Thoracic aorta (tissue), 2 donors: ENCODE measurements at regions not wholly inside any gene's neighbourhood (a gene's known extent, or its start where the extent isn't known, plus 50 kb on each side); places are given as distances from the start of the nearest gene placed in this dataset.

Source experiments
- ATAC-seq: fragments of 150-250 bp; one replicate; pipeline ENCODE4 v1.8.0; 2017; ENCODE audit warnings: low read depth; ENCODE audit not compliant: insufficient number of reproducible peaks, low FRiP score
- DNase-seq: peaks from one replicate; pipeline ENCODE4 v3.0.0-alpha.2; 2020; ENCODE audit warnings: low spot score
- H3K27ac ChIP-seq, 2 donors: fragments of 200-600 bp; sonication (generic); 1 replicate in 1 of 2; 2 replicates in 1 of 2; pipeline ENCODE4 v1.5.1; 2016; ENCODE audit warnings: mild to moderate bottlenecking in 2 of 2, moderate library complexity in 2 of 2
- H3K27me3 ChIP-seq: fragments of 200-600 bp; sonication (generic); replicated peaks from 2 replicates; pipeline ENCODE4 v1.6.0; 2016; ENCODE audit warnings: mild to moderate bottlenecking; ENCODE audit not compliant: insufficient read depth
- H3K36me3 ChIP-seq: fragments of 200-600 bp; sonication (generic); one replicate; pipeline ENCODE4 v1.5.1; 2016
- H3K4me1 ChIP-seq, 2 donors: fragments of 200-600 bp; sonication (generic); 1 replicate in 1 of 2; 2 replicates in 1 of 2; pipeline versions ENCODE4 v1.5.1 to v1.6.0; 2016; ENCODE audit warnings: low read depth in 2 of 2, mild to moderate bottlenecking in 1 of 2; ENCODE audit not compliant: control insufficient read depth in 1 of 2
- H3K4me3 ChIP-seq: fragments of 200-600 bp; sonication (generic); 2 replicates; pipeline ENCODE4 v1.5.1; 2016; ENCODE audit warnings: mild to moderate bottlenecking
- H3K9me3 ChIP-seq: fragments of 200-600 bp; sonication (generic); 2 replicates; pipeline ENCODE4 v1.5.1; 2016
- TF ChIP-seq, protein P1 (sequence below): fragments of 200-600 bp; sonication (generic); IDR thresholded peaks from one replicate; pipeline ENCODE4 v1.5.1; 2019; ENCODE audit warnings: antibody characterized with exemption

GRCh38 chr6:14524319-14524718 is 406.7 kb downstream of the CD83 start:
- Histone ChIP-seq H3K4me3 (no peak overlapping the region), H3K9me3 (no peaks in the 10 kb centered on the region), H3K27me3 (no peaks in the 10 kb centered on the region), H3K27ac (no peak overlapping the region), H3K4me1 (no peaks in the 10 kb centered on the region), H3K36me3 (no peaks in the 10 kb centered on the region)
- DNase-seq (no peak), ATAC-seq (no peak)
- TF ChIP-seq, protein P1, sequence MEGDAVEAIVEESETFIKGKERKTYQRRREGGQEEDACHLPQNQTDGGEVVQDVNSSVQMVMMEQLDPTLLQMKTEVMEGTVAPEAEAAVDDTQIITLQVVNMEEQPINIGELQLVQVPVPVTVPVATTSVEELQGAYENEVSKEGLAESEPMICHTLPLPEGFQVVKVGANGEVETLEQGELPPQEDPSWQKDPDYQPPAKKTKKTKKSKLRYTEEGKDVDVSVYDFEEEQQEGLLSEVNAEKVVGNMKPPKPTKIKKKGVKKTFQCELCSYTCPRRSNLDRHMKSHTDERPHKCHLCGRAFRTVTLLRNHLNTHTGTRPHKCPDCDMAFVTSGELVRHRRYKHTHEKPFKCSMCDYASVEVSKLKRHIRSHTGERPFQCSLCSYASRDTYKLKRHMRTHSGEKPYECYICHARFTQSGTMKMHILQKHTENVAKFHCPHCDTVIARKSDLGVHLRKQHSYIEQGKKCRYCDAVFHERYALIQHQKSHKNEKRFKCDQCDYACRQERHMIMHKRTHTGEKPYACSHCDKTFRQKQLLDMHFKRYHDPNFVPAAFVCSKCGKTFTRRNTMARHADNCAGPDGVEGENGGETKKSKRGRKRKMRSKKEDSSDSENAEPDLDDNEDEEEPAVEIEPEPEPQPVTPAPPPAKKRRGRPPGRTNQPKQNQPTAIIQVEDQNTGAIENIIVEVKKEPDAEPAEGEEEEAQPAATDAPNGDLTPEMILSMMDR, result no peak

- H3K27me3 ChIP-seq, result no peaks in the 10 kb centered on the region
- TF ChIP-seq, protein P1, result no peak
- H3K9me3 ChIP-seq, result no peaks in the 10 kb centered on the region
- H3K27ac ChIP-seq, result no peak overlapping the region
- no peak overlapping the region for H3K4me3 ChIP-seq
- ATAC-seq (no peak), DNase-seq (no peak)
- no peaks in the 10 kb centered on the region for H3K4me1 ChIP-seq
- no peaks in the 10 kb centered on the region for H3K36me3 ChIP-seq
Observed at GRCh38 chr6:14530385-14530784, 412.8 kb downstream of the CD83 start.

DNA sequence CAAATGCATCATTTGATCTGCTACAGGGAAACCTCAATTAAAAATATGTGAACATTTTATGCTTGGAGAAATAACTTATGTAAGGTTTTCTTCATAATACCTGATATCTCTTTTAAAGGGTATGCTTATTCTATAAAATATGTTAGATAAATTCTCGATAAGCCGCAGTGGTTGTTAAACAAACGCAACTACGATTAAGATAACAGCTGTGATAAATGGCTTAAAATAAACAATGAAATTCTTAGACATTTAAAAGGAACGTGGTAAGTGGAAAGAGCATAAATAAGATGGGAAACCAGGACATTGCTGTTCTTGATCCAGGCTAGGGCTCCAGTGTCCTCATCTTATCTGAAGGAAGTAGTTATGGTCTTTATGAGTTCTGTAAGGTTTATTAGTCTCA is 415.9 kb downstream of the CD83 start:
- DNase-seq (no peak), ATAC-seq (no peak)
- H3K27ac ChIP-seq, result no peak overlapping the region
- H3K36me3 ChIP-seq, result no peaks in the 10 kb centered on the region
- H3K4me1 ChIP-seq, result no peaks in the 10 kb centered on the region
- no peaks in the 10 kb centered on the region for H3K27me3 ChIP-seq
- no peak overlapping the region for H3K4me3 ChIP-seq
- H3K9me3 ChIP-seq, result no peaks in the 10 kb centered on the region
- TF ChIP-seq, protein P1, result no peak

DNA sequence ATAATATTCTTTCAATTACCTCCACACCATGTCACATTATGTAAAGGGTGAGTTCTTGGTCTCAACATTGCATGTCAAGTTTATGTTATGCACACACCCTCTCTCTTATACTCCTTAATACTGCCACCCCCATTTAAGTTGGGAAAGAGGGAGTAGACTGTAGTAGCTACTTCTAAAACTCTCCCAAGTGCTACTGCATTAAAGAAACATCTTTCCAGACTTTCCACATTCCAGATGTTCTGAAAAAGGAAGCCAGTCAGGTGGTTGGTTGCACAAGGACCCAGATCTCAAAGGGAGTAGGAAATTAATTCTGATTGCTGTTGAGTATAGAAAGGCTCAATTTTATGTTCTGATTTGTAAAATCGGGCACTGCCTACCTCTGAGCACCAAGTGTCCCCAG is 419.5 kb downstream of the CD83 start:
- Histone ChIP-seq H3K9me3 (no peaks in the 10 kb centered on the region), H3K4me3 (no peak overlapping the region), H3K27ac (no peak overlapping the region), H3K36me3 (no peaks in the 10 kb centered on the region), H3K4me1 (peaks cover 5 to 17% of the 10 kb centered on the region in 2 donors), H3K27me3 (no peaks in the 10 kb centered on the region)
- ATAC-seq, result no peak
- TF ChIP-seq, protein P1, result no peak
- DNase-seq, result no peak

DNA sequence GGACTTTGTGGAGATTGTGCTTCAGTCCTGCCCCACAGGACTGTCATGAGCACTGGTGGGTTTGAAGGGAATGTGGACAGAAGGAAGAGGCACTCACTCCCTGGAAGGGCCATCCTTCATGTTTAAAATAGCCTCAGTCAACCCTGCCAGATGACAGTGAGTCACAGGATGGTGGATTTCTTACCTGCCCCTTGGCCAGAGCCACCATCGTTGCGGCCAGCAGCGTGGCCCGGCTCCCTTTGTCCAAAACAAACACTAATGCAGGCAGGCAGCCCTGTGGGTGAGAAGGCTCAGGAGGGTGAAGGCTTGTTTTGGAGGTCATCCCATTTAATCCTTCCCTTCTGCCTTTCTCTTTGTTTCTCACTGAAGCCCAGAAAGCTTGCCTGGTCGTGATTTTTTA is 422.7 kb downstream of the CD83 start:
- peaks cover 5 to 17% of the 10 kb centered on the region in 2 donors for H3K4me1 ChIP-seq
- no peak for ATAC-seq
- H3K4me3 ChIP-seq, result no peak overlapping the region
- no peak for DNase-seq
- H3K27ac ChIP-seq, result no peak overlapping the region
- H3K27me3 ChIP-seq, result no peaks in the 10 kb centered on the region
- TF ChIP-seq, protein P1, result no peak
- no peaks in the 10 kb centered on the region for H3K9me3 ChIP-seq
- no peaks in the 10 kb centered on the region for H3K36me3 ChIP-seq
